Neuron (in vitro differentiated cells): ENCODE measurements at regions not wholly inside any gene's neighbourhood (a gene's known extent, or its start where the extent isn't known, plus 50 kb on each side); places are given as distances from the start of the nearest gene placed in this dataset.

Source experiments
- H2AFZ ChIP-seq: one replicate; pipeline ENCODE4 v1.6.1; 2013; ENCODE audit warnings: low read depth, mild to moderate bottlenecking, inconsistent platforms, low read length, moderate library complexity
- H3K27me3 ChIP-seq: one replicate; pipeline ENCODE4 v1.6.1; 2013; ENCODE audit warnings: low read length; ENCODE audit not compliant: insufficient read depth
- H3K36me3 ChIP-seq: one replicate; pipeline ENCODE4 v1.6.1; 2013; ENCODE audit warnings: low read length; ENCODE audit not compliant: insufficient read depth
- H3K4me1 ChIP-seq: one replicate; pipeline ENCODE4 v1.6.1; 2013; ENCODE audit warnings: low read length; ENCODE audit not compliant: insufficient read depth
- H3K4me3 ChIP-seq: 2 replicates; pipeline ENCODE4 v1.5.1; 2013; ENCODE audit warnings: mild to moderate bottlenecking, low read length, moderate library complexity
- H3K9me3 ChIP-seq: one replicate; pipeline ENCODE4 v1.6.1; 2013; ENCODE audit warnings: low read length

DNA sequence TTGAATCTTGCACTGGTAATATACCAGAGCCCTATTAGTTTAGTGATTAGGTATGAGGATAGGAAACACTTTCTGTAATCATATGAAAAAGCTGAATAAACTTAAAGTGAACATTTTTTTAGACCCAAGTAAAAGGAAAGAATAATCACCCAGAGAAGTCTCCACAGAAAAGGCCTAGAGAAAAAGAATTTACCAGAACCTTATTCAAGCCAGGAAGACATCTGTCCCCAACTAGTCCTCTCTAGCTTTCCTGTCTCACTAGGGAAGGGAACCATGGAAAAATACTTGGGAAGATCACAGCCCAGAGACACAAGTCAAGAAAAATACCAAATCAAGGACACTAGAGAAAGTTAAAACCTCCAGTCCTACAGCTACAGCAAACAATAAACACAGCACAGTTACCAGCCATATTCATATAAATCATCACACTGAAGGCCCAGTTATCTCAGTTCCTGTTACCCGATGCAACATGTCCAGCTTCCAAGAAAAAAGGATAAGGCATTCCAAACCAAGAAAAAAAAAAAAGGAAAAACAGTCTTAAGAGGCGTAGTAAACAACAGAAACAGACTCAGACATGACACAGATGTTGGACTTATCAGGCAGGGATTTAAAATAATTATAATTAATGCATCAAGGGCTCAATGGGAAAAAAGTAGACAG is 461.5 kb downstream of the IRS1 start:
- Histone ChIP-seq H2AFZ (no peak overlapping the region), H3K4me1 (no peaks in the 10 kb centered on the region), H3K27me3 (no peaks in the 10 kb centered on the region), H3K4me3 (no peak overlapping the region), H3K9me3 (no peaks in the 10 kb centered on the region), H3K36me3 (no peaks in the 10 kb centered on the region)

DNA sequence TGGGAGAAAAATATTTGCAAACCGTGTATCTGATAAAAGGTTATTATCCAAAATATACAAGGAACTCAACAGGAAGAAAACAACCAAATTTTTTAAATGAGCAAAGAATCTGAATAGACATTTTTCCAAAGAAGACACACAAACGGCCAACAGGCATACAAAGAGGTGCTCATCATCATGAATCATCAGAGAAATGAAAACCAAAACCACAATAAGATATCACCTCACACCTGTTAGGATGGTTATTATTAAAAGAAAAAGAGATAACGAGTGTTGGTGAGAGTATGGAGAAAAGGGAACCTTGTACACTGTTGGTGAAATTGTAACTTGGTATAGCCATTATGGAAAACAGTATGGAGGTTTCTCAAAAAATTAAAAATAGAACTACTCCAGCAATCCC is 463.3 kb downstream of the IRS1 start:
- no peaks in the 10 kb centered on the region for H3K36me3 ChIP-seq
- no peak overlapping the region for H3K4me3 ChIP-seq
- no peaks in the 10 kb centered on the region for H3K9me3 ChIP-seq
- H3K4me1 ChIP-seq = no peaks in the 10 kb centered on the region
- H3K27me3 ChIP-seq = no peaks in the 10 kb centered on the region
- H2AFZ ChIP-seq = no peak overlapping the region

- no peak overlapping the region for H2AFZ ChIP-seq
- H3K9me3 ChIP-seq = no peaks in the 10 kb centered on the region
- no peaks in the 10 kb centered on the region for H3K36me3 ChIP-seq
- H3K27me3 ChIP-seq = no peaks in the 10 kb centered on the region
- H3K4me3 ChIP-seq = no peak overlapping the region
- no peaks in the 10 kb centered on the region for H3K4me1 ChIP-seq
Measured at GRCh38 chr2:226334981-226335720, 464.5 kb downstream of the IRS1 start.

DNA sequence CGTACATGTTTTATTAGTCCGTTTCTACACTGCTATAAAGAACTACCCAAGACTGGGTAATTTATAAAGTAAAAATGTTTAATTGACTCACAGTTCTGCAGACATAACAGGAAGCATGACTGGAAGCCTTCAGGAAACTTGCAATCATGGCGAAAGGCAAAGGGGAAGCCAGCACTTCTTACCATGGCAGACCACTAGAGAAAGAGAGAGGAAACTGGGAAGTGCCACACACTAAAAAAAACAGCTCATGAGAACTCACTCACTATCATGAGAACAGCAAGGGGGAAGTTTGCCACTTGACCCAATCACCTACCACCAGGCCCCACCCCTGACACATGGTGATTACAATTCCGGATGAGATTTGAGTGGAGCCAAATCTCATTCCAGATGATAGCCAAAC is 466.2 kb downstream of the IRS1 start:
- H3K4me1 ChIP-seq = no peaks in the 10 kb centered on the region
- H3K27me3 ChIP-seq = no peaks in the 10 kb centered on the region
- H3K4me3 ChIP-seq = no peak overlapping the region
- no peaks in the 10 kb centered on the region for H3K9me3 ChIP-seq
- H3K36me3 ChIP-seq = no peaks in the 10 kb centered on the region
- H2AFZ ChIP-seq = no peak overlapping the region

- Histone ChIP-seq H3K4me1 (peaks cover 6% of the 10 kb centered on the region), H3K27me3 (no peaks in the 10 kb centered on the region), H3K9me3 (no peaks in the 10 kb centered on the region), H3K36me3 (no peaks in the 10 kb centered on the region), H2AFZ (no peak overlapping the region), H3K4me3 (no peak overlapping the region)
Measured at GRCh38 chr2:226330206-226330605, 469.4 kb downstream of the IRS1 start.

DNA sequence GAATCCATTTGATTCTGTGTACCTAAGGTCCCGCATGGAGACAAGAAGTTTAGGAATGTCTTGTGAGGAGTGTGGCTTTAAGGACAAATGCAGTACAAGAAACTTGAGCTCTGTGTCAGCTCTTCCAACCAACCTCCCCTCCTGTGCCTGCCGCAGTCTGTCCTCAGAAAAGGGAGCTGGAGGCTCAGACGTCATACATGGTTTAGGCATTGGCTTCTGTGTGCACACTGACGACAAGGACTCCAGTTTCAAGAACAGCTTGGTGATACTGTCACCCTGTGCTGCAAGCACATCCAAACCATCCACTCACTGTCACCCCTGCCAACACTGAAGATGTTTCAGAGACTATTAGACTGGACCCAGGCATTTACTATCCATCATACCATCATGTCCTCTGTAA is 470.4 kb downstream of the IRS1 start:
- H3K9me3 ChIP-seq = no peaks in the 10 kb centered on the region
- no peaks in the 10 kb centered on the region for H3K36me3 ChIP-seq
- peaks cover 7% of the 10 kb centered on the region for H3K4me1 ChIP-seq
- no peak overlapping the region for H3K4me3 ChIP-seq
- H3K27me3 ChIP-seq = no peaks in the 10 kb centered on the region
- no peak overlapping the region for H2AFZ ChIP-seq

GRCh38 chr2:226327830-226328229 is 471.8 kb downstream of the IRS1 start:
- Histone ChIP-seq H3K9me3 (no peaks in the 10 kb centered on the region), H2AFZ (no peak overlapping the region), H3K4me1 (peaks cover 7% of the 10 kb centered on the region), H3K4me3 (no peak overlapping the region), H3K27me3 (no peaks in the 10 kb centered on the region), H3K36me3 (no peaks in the 10 kb centered on the region)

DNA sequence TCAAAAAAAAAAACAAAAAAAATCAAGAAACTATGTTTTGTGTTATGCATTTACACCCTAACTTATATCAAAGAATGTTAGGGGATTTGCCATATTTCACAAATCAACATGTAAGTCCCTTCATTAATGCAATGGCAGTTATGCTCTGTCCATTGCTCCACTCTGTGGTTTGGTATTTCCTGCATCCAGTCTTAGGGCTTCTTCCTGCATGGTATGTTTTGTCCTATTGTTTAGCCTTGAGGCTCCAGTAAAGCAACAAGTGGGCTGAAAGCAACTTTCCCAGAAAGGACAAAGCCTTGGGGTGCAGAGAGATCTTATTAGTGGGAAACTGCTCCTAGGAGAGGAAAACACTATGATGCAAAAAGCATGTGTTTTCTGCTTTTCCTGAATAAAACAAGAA is 474.1 kb downstream of the IRS1 start:
- Histone ChIP-seq H3K36me3 (no peaks in the 10 kb centered on the region), H3K4me1 (peaks cover 7% of the 10 kb centered on the region), H3K27me3 (no peaks in the 10 kb centered on the region), H3K9me3 (no peaks in the 10 kb centered on the region), H2AFZ (no peak overlapping the region), H3K4me3 (no peak overlapping the region)

DNA sequence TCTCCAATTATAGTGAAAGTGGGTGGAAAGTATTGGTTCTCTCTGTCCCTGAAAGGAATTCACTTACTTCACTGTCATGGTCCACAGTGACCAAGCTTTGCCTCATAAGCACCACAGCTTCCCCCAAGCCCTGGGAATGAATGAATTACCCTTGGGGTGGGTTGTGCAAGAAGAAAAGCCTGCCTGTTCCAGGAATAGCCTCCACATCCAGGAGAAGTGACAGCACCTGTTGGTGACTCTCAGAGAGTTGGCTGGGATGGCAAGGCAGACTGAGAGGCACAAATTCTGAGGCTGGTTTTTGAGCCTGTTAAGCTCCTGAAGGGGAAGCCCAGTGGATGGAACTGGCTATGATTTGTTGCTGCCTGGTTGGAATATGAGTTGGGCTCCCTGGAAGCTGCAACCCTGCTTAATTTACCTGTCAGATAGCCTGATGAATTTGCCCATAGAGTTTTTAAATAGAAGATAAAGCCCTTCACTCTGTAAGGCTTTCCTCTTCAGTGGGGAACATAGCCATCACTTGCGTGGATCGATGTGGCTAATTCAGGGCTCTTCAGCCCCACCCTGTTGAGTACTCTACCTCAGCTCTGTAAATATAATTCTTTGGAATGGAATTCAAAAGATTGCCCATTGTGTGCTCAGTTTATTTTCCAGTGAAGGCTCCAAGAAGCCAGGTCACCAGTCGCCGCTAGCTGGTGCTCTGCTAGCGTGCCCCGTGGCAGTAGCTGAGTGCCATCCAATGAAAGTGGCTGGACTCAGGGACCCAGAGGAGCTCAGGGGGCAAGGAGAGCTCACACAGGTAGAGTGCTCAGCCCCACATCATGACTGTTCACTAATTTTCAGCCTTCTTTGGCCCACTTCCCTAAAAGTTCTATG is 479.3 kb downstream of the IRS1 start:
- H2AFZ ChIP-seq = no peak overlapping the region
- peaks cover 2% of the 10 kb centered on the region for H3K4me1 ChIP-seq
- H3K36me3 ChIP-seq = no peaks in the 10 kb centered on the region
- no peaks in the 10 kb centered on the region for H3K27me3 ChIP-seq
- no peaks in the 10 kb centered on the region for H3K9me3 ChIP-seq
- H3K4me3 ChIP-seq = no peak overlapping the region

DNA sequence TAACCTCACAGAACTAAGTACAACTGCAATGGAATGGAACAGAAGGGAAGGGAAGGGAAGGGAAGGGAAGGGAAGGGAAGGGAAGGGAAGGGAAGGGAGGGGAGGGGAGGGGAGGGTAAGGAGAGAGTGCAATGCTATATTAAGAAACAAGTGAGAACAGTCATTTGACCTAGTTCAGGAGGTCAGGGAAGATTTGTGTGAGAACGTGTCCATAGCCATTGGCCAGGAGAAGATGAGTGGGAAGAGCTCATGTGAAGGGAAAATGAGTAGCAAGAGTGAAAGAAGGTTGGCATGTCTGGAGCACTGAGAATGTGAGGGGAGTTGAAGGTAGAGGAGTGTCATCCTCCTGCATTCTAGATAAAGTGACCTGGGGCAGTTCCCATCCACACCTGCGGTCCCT is 481.6 kb downstream of the IRS1 start:
- H3K9me3 ChIP-seq = no peaks in the 10 kb centered on the region
- no peaks in the 10 kb centered on the region for H3K27me3 ChIP-seq
- H2AFZ ChIP-seq = no peak overlapping the region
- H3K36me3 ChIP-seq = no peaks in the 10 kb centered on the region
- no peak overlapping the region for H3K4me3 ChIP-seq
- no peaks in the 10 kb centered on the region for H3K4me1 ChIP-seq

- H3K9me3 ChIP-seq = no peaks in the 10 kb centered on the region
- H3K27me3 ChIP-seq = no peaks in the 10 kb centered on the region
- H3K4me1 ChIP-seq = no peaks in the 10 kb centered on the region
- no peak overlapping the region for H3K4me3 ChIP-seq
- no peaks in the 10 kb centered on the region for H3K36me3 ChIP-seq
- no peak overlapping the region for H2AFZ ChIP-seq
Measured at GRCh38 chr2:226313060-226313459, 486.6 kb downstream of the IRS1 start.

DNA sequence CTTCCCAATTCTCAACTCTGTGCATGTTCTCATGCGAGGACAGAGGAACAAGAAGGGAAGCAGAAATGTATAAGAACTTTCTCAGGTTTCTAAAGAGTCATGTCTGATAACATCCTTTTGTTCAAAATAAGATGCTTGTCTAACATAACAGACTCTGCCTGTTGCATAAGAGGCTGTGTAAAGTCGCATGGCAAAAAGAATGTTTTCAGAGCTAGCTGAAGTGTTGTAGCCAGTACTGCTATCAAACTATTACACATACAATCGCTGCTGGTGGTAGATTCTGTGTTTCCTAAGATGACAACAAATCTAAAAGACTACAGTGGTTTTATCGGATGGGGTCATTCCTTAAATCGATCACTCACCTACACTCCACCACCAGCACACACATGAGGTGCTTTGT is 487.5 kb downstream of the IRS1 start:
- H3K27me3 ChIP-seq = no peaks in the 10 kb centered on the region
- no peaks in the 10 kb centered on the region for H3K36me3 ChIP-seq
- no peak overlapping the region for H2AFZ ChIP-seq
- H3K4me1 ChIP-seq = no peaks in the 10 kb centered on the region
- no peak overlapping the region for H3K4me3 ChIP-seq
- no peaks in the 10 kb centered on the region for H3K9me3 ChIP-seq

DNA sequence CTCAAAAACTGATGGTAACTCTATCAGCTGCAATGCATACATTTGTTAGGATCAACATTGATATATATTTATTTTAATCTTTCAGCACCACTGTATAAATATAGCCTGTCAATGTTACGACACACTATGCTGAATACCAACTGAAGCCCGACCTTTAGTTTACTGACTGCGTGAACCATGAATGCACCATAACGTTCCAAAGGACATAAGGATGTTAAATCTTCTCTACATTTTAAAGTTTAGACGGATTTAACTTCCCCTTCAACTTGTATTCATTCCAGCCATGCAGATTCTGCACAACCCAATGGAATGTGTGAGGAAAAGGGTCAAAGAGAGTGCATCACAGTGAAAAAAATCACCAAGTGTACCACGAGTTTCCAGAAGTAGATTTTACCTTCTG is 489.5 kb downstream of the IRS1 start:
- Histone ChIP-seq H3K27me3 (no peaks in the 10 kb centered on the region), H3K9me3 (no peaks in the 10 kb centered on the region), H3K36me3 (no peaks in the 10 kb centered on the region), H3K4me1 (no peaks in the 10 kb centered on the region), H3K4me3 (no peak overlapping the region), H2AFZ (no peak overlapping the region)
